Hepatocyte (in vitro differentiated cells): ENCODE measurements at regions not wholly inside any gene's neighbourhood (a gene's known extent, or its start where the extent isn't known, plus 50 kb on each side); places are given as distances from the start of the nearest gene placed in this dataset.

Experiments used
- EZH2 ChIP-seq: fragments of 200-600 bp; sonication (generic); IDR thresholded peaks from 2 replicates; pipeline ENCODE4 v1.6.1; 2016; ENCODE audit warnings: antibody characterized with exemption, mild to moderate bottlenecking, borderline replicate concordance
- EZH2phosphoT487 ChIP-seq: fragments of 200-600 bp; sonication (generic); IDR thresholded peaks from one replicate; pipeline ENCODE4 v1.6.1; 2018; ENCODE audit warnings: antibody characterized with exemption, mild to moderate bottlenecking, low read depth, moderate library complexity; ENCODE audit not compliant: unreplicated experiment, severe bottlenecking
- TF ChIP-seq, protein P1 (sequence below): fragments of 200-600 bp; sonication (generic); IDR thresholded peaks from 2 replicates; pipeline ENCODE4 v1.5.1; 2016; ENCODE audit warnings: antibody characterized with exemption, mild to moderate bottlenecking; ENCODE audit not compliant: poor library complexity

DNA sequence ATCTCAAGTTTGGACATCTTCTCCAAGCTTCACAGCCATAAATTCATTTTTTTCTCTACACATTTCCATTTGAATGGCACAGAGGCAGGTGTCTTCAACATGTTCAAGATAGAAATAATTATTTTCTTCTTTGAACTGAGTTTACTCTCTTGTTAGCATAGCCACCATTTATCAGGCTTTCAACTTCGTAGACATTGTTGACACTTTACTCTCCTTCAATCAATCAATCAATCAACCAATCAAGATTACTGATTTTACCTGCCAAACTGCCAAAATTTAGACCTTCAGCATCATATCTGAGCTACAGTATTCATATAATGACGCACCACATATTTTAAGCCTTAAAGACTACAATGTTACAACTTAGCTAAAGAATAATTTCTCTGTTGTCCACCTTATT is 300.1 kb upstream of the LUZP2 start:
- TF ChIP-seq, protein P1, sequence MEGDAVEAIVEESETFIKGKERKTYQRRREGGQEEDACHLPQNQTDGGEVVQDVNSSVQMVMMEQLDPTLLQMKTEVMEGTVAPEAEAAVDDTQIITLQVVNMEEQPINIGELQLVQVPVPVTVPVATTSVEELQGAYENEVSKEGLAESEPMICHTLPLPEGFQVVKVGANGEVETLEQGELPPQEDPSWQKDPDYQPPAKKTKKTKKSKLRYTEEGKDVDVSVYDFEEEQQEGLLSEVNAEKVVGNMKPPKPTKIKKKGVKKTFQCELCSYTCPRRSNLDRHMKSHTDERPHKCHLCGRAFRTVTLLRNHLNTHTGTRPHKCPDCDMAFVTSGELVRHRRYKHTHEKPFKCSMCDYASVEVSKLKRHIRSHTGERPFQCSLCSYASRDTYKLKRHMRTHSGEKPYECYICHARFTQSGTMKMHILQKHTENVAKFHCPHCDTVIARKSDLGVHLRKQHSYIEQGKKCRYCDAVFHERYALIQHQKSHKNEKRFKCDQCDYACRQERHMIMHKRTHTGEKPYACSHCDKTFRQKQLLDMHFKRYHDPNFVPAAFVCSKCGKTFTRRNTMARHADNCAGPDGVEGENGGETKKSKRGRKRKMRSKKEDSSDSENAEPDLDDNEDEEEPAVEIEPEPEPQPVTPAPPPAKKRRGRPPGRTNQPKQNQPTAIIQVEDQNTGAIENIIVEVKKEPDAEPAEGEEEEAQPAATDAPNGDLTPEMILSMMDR = no peak
- TF ChIP-seq EZH2phosphoT487 (no peak), EZH2 (no peak)
